Liver (tissue), 8 donors: ENCODE measurements at regions not wholly inside any gene's neighbourhood (a gene's known extent, or its start where the extent isn't known, plus 50 kb on each side); places are given as distances from the start of the nearest gene placed in this dataset.

ENCODE experiments used
- DNase-seq: peaks from one replicate; pipeline ENCODE4 v3.0.0-alpha.2; 2017; ENCODE audit warnings: low spot score
- H3K27ac ChIP-seq, 2 donors: one replicate each; pipeline ENCODE4 v1.7.0; 2013; ENCODE audit warnings: inconsistent platforms in 2 of 2, low read length in 2 of 2, control low read depth in 1 of 2, low read depth in 1 of 2, mild to moderate bottlenecking in 1 of 2
- H3K27me3 ChIP-seq, 4 donors: one replicate each; pipeline versions ENCODE4 v1.6.1 to v1.7.0; 2013; ENCODE audit warnings: low read length in 3 of 4, inconsistent platforms in 1 of 4, mild to moderate bottlenecking in 1 of 4, moderate library complexity in 1 of 4; ENCODE audit not compliant: control insufficient read depth in 4 of 4, insufficient read depth in 4 of 4
- H3K36me3 ChIP-seq, 4 donors: one replicate each; pipeline versions ENCODE4 v1.6.1 to v1.7.0; 2013; ENCODE audit warnings: low read length in 3 of 4, mild to moderate bottlenecking in 3 of 4, low read depth in 1 of 4, moderate library complexity in 1 of 4; ENCODE audit not compliant: control insufficient read depth in 4 of 4, insufficient read depth in 3 of 4
- H3K4me1 ChIP-seq, 4 donors: one replicate each; pipeline versions ENCODE4 v1.6.1 to v1.7.0; 2013; ENCODE audit warnings: low read length in 3 of 4, mild to moderate bottlenecking in 3 of 4, moderate library complexity in 1 of 4; ENCODE audit not compliant: control insufficient read depth in 4 of 4, insufficient read depth in 4 of 4
- H3K4me3 ChIP-seq, 3 donors: one replicate each; pipeline versions ENCODE4 v1.6.1 to v1.7.0; 2013; ENCODE audit warnings: low read length in 3 of 3, control low read depth in 1 of 3, low read depth in 1 of 3, mild to moderate bottlenecking in 1 of 3
- H3K9ac ChIP-seq, 2 donors: one replicate each; pipeline ENCODE4 v1.7.0; 2013; ENCODE audit warnings: low read length in 2 of 2, mild to moderate bottlenecking in 2 of 2, moderate library complexity in 2 of 2, control low read depth in 1 of 2, low read depth in 1 of 2
- H3K9me3 ChIP-seq, 4 donors: one replicate each; pipeline versions ENCODE4 v1.6.1 to v1.7.0; 2013; ENCODE audit warnings: low read length in 3 of 4; ENCODE audit not compliant: control insufficient read depth in 4 of 4
- ATF3 ChIP-seq: IDR thresholded peaks from 2 replicates; pipeline ENCODE4 v1.6.1; 2016; ENCODE audit warnings: antibody characterized with exemption
- CTCF ChIP-seq: fragments of 150-350 bp; IDR thresholded peaks from 2 replicates; pipeline ENCODE4 v1.5.1; 2017; ENCODE audit warnings: improper control_type of control experiment, low read depth, low read length; ENCODE audit not compliant: missing input control
- EGR1 ChIP-seq, 2 donors: IDR thresholded peaks; 2 replicates each; pipeline ENCODE4 v1.6.1; 2016 to 2018; ENCODE audit warnings: antibody characterized with exemption in 2 of 2, low read depth in 2 of 2
- FOXA1 ChIP-seq: IDR thresholded peaks from 2 replicates; pipeline ENCODE4 v1.6.1; 2016; ENCODE audit warnings: antibody characterized with exemption
- FOXA2 ChIP-seq: IDR thresholded peaks from 2 replicates; pipeline ENCODE4 v1.6.1; 2016; ENCODE audit warnings: antibody characterized with exemption
- GABPA ChIP-seq, 2 donors: IDR thresholded peaks in 1 of 2; conservative IDR thresholded peaks in 1 of 2; 2 replicates each; pipeline ENCODE4 v1.6.1; 2016; ENCODE audit warnings: antibody characterized with exemption in 2 of 2, mild to moderate bottlenecking in 1 of 2, moderate library complexity in 1 of 2
- HNF4A ChIP-seq, 2 donors: conservative IDR thresholded peaks; 2 replicates each; pipeline ENCODE4 v1.6.1; 2016; ENCODE audit warnings: antibody characterized with exemption in 2 of 2, mild to moderate bottlenecking in 2 of 2
- HNF4G ChIP-seq: IDR thresholded peaks from 2 replicates; pipeline ENCODE4 v1.6.1; 2016; ENCODE audit warnings: antibody characterized with exemption
- JUND ChIP-seq, 2 donors: IDR thresholded peaks; 2 replicates each; pipeline ENCODE4 v1.6.1; 2016; ENCODE audit warnings: antibody characterized with exemption in 2 of 2
- MAX ChIP-seq: IDR thresholded peaks from 2 replicates; pipeline ENCODE4 v1.6.1; 2016; ENCODE audit warnings: antibody characterized with exemption
- NR2F2 ChIP-seq: IDR thresholded peaks from 2 replicates; pipeline ENCODE4 v1.6.1; 2016; ENCODE audit warnings: antibody characterized with exemption
- RAD21 ChIP-seq, 2 donors: IDR thresholded peaks; 2 replicates each; pipeline ENCODE4 v1.6.1; 2016; ENCODE audit warnings: antibody characterized with exemption in 2 of 2, mild to moderate bottlenecking in 2 of 2
- REST ChIP-seq: IDR thresholded peaks from 2 replicates; pipeline ENCODE4 v1.6.1; 2016; ENCODE audit warnings: antibody characterized with exemption, mild to moderate bottlenecking
- RXRA ChIP-seq, 2 donors: IDR thresholded peaks; 2 replicates each; pipeline ENCODE4 v1.6.1; 2017 to 2018; ENCODE audit warnings: antibody characterized with exemption in 2 of 2, mild to moderate bottlenecking in 1 of 2
- SP1 ChIP-seq: IDR thresholded peaks from 2 replicates; pipeline ENCODE4 v1.6.1; 2018; ENCODE audit warnings: antibody characterized with exemption, mild to moderate bottlenecking
- TAF1 ChIP-seq: conservative IDR thresholded peaks from 2 replicates; pipeline ENCODE4 v1.6.1; 2016; ENCODE audit warnings: antibody characterized with exemption, mild to moderate bottlenecking
- YY1 ChIP-seq: IDR thresholded peaks from 2 replicates; pipeline ENCODE4 v1.6.1; 2016; ENCODE audit warnings: antibody characterized with exemption, mild to moderate bottlenecking
- ZBTB33 ChIP-seq: IDR thresholded peaks from 2 replicates; pipeline ENCODE4 v1.6.1; 2016; ENCODE audit warnings: antibody characterized with exemption
- WGBS: extraction: QIAGEN DNeasy Blood & Tissue Kit; methylation state at CpG from one replicate; pipeline ENCODE4 v1.1.7; 2013; 5-methylcytosine and 5-hydroxymethylcytosine counted together
- donor health status: healthy.
- donor health status: healthy.
- donor health status: healthy.
- donor health status: healthy.
- donor health status: healthy.

GRCh38 chr20:51300104-51300503 is 242.4 kb downstream of the NFATC2 start (continued):
- TF ChIP-seq ZBTB33: no peak
- TF ChIP-seq ATF3: no peak
- no peak for TF ChIP-seq SP1
- no peak for TF ChIP-seq NR2F2
- TF ChIP-seq TAF1: no peak
- no peak for TF ChIP-seq RXRA (IDR thresholded peaks at IDR 0.05)
- TF ChIP-seq HNF4G: no peak

DNA sequence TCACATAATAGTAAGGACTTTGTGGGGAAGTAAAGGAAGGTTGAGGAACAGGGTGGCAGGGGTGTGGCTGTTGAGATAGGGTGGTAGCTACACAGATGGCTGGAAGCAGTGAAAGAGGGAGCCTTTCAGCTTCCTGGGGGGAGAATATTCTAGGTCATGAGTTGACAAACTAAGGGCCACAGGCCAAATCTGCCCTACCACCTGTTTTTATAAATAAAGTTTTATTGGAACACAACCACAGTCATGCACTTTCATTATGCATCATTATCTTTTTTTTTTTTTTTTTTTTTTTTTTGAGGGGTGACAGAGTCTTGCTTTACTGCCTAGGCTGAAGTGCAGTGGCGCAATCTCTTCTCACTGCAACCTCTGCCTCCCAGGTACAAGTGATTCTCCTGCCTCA is 243.1 kb downstream of the NFATC2 start:
- 95% methylated on average over 1 of the region's 1 CpG for WGBS
- Histone ChIP-seq H3K36me3 (no peaks in the 10 kb centered on the region), H3K4me1 (no peaks in the 10 kb centered on the region), H3K9ac (no peak overlapping the region), H3K4me3 (no peak overlapping the region), H3K27me3 (peaks cover 0 to 4% (median 0%) of the 10 kb centered on the region in 4 donors), H3K9me3 (peaks cover 0 to 5% (median 3%) of the 10 kb centered on the region in 4 donors), H3K27ac (no peak overlapping the region)
- TF ChIP-seq ATF3 (no peak), FOXA1 (no peak), NR2F2 (no peak)
- no peak for DNase-seq

DNA sequence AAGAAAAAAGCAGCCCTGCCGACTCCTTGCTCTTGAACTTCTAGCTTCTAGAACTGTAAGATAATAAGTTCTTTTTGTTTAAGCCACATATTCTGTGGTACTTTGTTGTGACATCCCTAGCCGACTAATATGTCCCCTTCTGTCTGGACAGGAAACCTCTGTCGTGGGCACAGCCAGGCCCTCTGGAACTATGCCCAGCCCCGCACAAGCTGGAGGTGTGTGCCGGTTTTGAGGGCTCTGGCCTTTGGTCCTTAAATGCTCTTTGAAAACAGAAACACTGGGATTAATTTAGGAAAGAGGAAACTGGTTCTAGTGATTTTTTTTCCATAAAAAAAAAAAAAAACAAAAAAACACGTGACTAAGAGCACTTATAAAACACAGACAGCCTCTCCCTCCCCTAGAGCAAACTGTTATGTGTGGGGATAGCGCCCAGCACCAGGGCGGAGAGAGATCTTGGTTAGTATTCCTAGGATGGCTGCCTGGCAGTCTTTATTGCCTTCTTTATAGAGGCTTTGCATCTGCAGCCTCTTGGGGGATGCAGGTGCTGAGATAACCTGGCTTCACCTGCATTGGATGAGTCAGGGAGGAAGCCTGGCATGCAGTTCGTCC is 244.3 kb downstream of the NFATC2 start:
- Histone ChIP-seq H3K4me1 (no peaks in the 10 kb centered on the region), H3K27me3 (peaks cover 0 to 3% (median 0%) of the 10 kb centered on the region in 4 donors), H3K9me3 (peaks cover 0 to 3% (median 0%) of the 10 kb centered on the region in 4 donors), H3K9ac (no peak overlapping the region), H3K27ac (no peak overlapping the region), H3K36me3 (no peaks in the 10 kb centered on the region), H3K4me3 (no peak overlapping the region)
- WGBS: 70% methylated on average over 9 of the region's 9 CpGs
- no peak for TF ChIP-seq CTCF
- no peak for TF ChIP-seq ATF3
- TF ChIP-seq JUND (IDR thresholded peaks at IDR 0.05): no peak
- TF ChIP-seq FOXA1: no peak
- no peak for TF ChIP-seq ZBTB33
- no peak for TF ChIP-seq FOXA2
- no peak for TF ChIP-seq HNF4A (conservative IDR thresholded peaks at IDR 0.05)
- no peak for TF ChIP-seq HNF4G
- no peak for TF ChIP-seq TAF1
- no peak for TF ChIP-seq RAD21 (IDR thresholded peaks at IDR 0.05)
- TF ChIP-seq YY1: no peak
- no peak for TF ChIP-seq EGR1 (IDR thresholded peaks at IDR 0.05; ENCODE audit: low read depth in 2 of 2)
- TF ChIP-seq SP1: no peak
- TF ChIP-seq GABPA (IDR thresholded peaks at IDR 0.05 in 1 of 2, conservative IDR thresholded peaks at IDR 0.05 in 1 of 2): no peak
- no peak for TF ChIP-seq RXRA (IDR thresholded peaks at IDR 0.05)
- TF ChIP-seq NR2F2: no peak
- no peak for TF ChIP-seq MAX
- no peak for TF ChIP-seq REST
- no peak for DNase-seq
